Erythroblast (primary cell): ENCODE measurements at regions not wholly inside any gene's neighbourhood (a gene's known extent, or its start where the extent isn't known, plus 50 kb on each side); places are given as distances from the start of the nearest gene placed in this dataset.

Experiments used
- GATA1 ChIP-seq: IDR thresholded peaks from 2 replicates; pipeline ENCODE4 v1.6.1; 2011; ENCODE audit warnings: low read depth, mild to moderate bottlenecking, control low read depth, low read length, moderate library complexity
- POLR2A ChIP-seq: IDR thresholded peaks from 2 replicates; pipeline ENCODE4 v1.6.1; 2011; ENCODE audit warnings: mild to moderate bottlenecking, low read length

DNA sequence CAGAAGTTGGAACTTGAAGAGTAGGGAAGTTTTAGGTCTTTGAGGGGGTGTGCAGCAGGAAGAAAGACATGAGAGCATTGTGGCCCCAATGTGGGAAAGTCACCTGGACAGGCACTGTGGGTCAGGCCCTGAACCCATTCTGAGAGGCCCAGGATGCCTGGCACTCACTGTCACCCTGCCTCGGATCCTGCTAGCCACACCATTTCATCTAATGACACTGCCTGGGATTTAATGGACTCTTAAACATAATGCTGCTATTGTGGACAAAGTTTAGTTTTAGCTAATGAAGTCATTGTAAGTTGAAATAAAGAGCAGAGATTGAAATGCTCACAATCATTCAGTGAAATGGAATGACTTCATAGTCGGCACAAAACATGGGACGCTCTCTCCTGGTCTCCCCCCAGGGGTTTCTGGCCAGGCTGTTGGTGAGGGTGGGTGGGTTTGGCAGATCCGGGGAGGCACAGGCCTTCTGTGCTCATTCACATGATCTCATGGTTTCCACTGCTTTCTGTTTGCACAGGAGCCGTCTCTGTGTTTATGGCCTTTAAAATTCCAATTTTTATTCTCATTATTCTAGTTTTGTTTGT lies 141.8 kb upstream of the KLHL29 start:
- TF ChIP-seq POLR2A (no peak), GATA1 (no peak)
